ENCODE measurements at regions not wholly inside any gene's neighbourhood (a gene's known extent, or its start where the extent isn't known, plus 50 kb on each side); places are given as distances from the start of the nearest gene placed in this dataset.

DNA sequence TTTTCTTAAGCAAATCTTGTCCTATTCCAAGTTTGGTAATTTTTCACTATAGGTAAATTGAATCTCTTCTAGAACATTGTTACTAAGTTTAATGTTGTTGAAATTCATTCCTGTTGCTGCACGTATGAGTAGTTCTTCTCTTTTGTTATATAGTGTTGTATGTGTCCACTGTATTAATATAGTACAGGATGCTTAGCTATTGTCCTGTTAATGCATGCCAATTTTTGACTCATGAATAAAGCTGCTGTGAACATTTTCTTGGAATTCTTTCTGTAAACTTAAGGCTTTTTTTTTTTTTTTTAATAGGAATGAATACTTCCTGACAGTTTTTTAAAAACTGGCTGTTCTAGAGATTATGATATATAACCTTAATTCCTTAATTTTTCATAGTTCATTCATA is 326.9 kb downstream of the SLC4A3 start:
- no peak overlapping the region for H3K27ac ChIP-seq
- TF ChIP-seq, protein P1, sequence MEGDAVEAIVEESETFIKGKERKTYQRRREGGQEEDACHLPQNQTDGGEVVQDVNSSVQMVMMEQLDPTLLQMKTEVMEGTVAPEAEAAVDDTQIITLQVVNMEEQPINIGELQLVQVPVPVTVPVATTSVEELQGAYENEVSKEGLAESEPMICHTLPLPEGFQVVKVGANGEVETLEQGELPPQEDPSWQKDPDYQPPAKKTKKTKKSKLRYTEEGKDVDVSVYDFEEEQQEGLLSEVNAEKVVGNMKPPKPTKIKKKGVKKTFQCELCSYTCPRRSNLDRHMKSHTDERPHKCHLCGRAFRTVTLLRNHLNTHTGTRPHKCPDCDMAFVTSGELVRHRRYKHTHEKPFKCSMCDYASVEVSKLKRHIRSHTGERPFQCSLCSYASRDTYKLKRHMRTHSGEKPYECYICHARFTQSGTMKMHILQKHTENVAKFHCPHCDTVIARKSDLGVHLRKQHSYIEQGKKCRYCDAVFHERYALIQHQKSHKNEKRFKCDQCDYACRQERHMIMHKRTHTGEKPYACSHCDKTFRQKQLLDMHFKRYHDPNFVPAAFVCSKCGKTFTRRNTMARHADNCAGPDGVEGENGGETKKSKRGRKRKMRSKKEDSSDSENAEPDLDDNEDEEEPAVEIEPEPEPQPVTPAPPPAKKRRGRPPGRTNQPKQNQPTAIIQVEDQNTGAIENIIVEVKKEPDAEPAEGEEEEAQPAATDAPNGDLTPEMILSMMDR (conservative IDR thresholded peaks at IDR 0.05), result no peak

DNA sequence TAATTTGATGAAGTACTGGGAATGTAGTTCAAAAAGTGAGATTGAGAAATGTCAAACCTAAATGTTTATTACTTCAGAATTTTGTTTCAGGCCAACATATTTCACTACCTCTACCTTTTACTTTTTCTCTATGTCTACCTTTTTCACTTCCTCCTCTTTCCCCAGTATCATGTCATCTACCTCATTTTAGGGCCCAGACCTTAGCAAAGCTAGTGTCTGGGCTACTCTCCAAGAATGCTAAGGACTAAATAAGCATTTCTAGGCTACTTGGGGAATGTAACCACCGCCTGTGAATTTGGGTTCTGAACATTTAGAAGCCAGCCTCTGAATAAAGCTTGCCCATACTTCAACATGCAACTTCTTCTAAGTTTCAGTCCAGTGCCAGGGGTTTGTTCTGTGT is 330.4 kb downstream of the SLC4A3 start:
- no peak overlapping the region for H3K27ac ChIP-seq
- TF ChIP-seq, protein P1 (conservative IDR thresholded peaks at IDR 0.05), result no peak

DNA sequence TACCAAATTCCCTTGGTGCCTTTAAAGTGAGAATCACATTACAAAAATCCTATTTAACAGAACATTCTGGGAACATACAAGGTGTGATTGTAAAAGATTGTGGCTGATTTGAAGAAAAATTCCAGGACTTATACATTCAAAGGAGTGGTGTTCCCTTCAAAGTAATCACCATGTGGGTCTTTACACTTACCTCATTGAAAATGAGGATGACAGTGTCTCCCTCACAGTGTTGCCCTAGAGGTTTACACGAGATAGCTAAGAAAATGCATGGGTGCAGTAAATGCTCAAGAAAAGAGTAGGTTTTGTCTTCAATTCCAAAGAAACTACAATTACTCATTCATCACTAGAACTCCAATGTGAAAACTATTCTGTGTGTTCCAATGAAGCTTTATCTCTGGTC is 331.5 kb downstream of the SLC4A3 start:
- no peak overlapping the region for H3K27ac ChIP-seq
- TF ChIP-seq, protein P1 (conservative IDR thresholded peaks at IDR 0.05), result no peak

DNA sequence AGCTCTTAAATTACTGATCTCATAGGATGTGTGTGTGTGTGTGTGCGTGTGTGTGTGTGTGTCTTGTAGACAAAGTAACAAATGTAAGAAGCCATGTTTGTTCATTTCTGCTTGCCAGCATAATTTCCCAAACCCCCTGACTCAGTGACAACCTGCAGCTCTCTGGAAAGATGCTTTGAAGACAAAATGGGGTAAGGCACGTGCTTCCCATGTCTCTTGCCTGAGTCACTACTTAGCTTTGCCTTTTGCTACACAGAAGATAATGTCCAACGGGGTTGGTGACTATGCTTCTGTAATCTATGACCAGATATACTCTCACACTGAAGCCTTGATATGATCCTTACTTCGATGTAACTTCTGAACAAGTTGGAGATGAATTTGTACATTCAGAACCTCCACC is 332.0 kb downstream of the SLC4A3 start:
- H3K27ac ChIP-seq, result no peak overlapping the region
- TF ChIP-seq, protein P1 (conservative IDR thresholded peaks at IDR 0.05), result no peak

DNA sequence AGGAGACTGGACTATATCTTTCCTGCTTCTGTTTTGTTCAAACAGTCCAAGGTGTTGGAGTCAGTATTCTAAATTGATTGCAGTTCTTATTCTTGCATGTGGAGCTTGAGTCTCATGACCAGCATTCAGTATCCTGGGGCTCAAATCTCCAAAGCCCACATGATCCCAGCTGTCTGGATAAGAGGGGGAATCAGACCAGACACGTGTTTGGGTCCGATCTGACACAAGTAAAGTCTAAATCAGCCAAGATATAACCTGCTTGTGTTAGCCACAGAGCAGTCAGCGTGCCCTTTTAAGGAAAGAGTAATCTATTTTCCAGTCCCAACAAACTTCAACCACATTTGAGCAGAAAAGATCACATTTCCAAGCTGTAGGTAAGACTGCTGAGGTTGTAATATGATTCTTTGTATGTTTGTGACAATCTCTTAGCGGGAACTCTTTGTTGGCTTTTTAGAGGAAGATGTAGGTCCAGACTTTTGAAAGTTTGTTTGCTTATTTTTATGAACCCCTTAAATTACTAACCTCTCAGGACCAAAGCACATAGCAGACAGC is 334.6 kb downstream of the SLC4A3 start:
- no peak overlapping the region for H3K27ac ChIP-seq
- TF ChIP-seq, protein P1 (conservative IDR thresholded peaks at IDR 0.05), result no peak

DNA sequence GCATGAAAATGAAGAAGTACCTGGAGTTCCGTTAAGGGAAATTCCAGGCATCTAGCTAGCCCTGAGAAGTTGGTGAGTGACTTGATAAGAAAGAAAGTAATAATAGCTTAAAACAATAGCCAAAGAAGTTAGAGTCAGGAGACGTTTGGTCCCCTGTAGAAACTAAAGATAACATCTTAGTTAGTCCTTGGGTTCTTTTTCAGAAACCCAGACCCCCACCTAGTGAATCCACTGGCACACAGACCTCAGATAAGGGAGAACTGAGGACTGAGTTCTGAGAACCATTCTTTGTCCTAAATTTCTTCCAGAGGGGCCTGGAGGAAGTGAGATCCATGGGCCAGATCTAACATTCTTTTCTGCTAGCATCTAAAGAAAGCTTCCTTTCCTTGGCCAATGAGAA is 335.4 kb downstream of the SLC4A3 start:
- H3K27ac ChIP-seq, result no peak overlapping the region
- TF ChIP-seq, protein P1 (conservative IDR thresholded peaks at IDR 0.05), result no peak

DNA sequence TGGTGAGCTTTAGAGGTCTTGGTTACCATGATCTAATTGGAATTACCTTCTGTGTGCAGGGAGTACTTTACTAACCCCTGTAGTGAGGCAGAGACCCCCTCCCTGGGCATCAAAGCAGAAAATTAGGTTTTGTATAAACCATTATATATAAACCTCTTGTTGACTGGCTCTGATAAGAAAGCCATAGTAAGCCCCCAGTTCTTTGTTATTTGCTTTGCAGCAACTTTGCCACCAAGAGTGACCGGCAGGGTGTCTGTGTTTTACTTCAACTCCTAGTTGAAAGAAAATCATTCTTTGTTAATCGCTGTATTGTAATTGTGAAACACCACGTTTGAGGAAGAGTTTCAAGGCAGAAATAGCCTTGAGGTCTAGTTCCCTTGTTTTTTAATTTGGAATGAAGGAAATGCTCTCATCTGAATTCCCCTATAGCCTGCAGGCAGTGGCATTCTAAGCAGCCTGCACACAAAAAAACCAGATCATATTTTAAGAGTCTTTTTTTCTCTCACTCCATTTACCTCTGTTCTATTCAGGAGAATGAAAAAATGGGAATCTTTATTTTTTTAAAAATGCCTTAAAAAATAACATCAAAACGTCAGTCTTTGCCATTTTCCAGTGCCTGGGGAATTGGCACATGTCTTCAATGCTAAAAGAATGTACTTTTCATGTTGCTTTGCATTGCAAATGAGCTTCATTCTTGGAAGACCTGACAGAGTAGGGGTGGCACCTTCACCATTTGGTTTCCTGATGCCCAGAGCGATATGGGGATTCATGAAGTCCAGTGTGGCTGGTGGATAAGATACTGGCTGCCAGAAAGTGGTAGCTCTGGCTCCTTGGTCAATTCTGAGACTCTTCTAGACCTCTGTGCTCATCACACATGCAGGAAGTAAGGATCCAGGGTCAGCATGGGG is 338.1 kb downstream of the SLC4A3 start:
- TF ChIP-seq, protein P1 (conservative IDR thresholded peaks at IDR 0.05), result no peak
- no peak overlapping the region for H3K27ac ChIP-seq

All from VCaP (cell line).